A673 (cell line): ENCODE measurements at regions not wholly inside any gene's neighbourhood (a gene's known extent, or its start where the extent isn't known, plus 50 kb on each side); places are given as distances from the start of the nearest gene placed in this dataset.

Experiments
- BruUV-seq: library from RNA; stranded (reverse); fragments of 400-500 nt; replicated peaks from 2 replicates; lab custom pipeline; 2021; lab: Mats Ljungman, UMichigan
- CTCF ChIA-PET: fragments of 300-600 bp; sonication (Branson Sonifier 250); formaldehyde crosslinking; loops from one replicate; lab custom pipeline; 2022; ENCODE audit warnings: antibody characterized with exemption; lab: Charles Lee
- POLR2A ChIA-PET: fragments of 300-600 bp; sonication (Branson Sonifier 250); formaldehyde crosslinking; loops from one replicate; lab custom pipeline; 2022; ENCODE audit warnings: antibody characterized with exemption; ENCODE audit not compliant: low non-redundant PET; lab: Charles Lee
- DNase-seq: peaks from one replicate; pipeline ENCODE4 v3.0.0-alpha.2; 2015; ENCODE audit warnings: low spot score
- H3K27ac ChIP-seq: fragments of 200-600 bp; sonication (generic); 2 replicates; pipeline ENCODE4 v1.5.1; 2016; ENCODE audit warnings: mixed run types, low read depth, mild to moderate bottlenecking, mixed read lengths, antibody characterized with exemption, low read length; ENCODE audit not compliant: poor library complexity, severe bottlenecking
- H3K27me3 ChIP-seq: fragments of 200-600 bp; sonication (generic); replicated peaks from 2 replicates; pipeline ENCODE4 v1.6.1; 2017; ENCODE audit warnings: mixed run types, low read depth, mild to moderate bottlenecking, mixed read lengths, antibody characterized with exemption, low read length; ENCODE audit not compliant: insufficient read depth, poor library complexity
- H3K36me3 ChIP-seq: fragments of 200-600 bp; sonication (generic); 2 replicates; pipeline ENCODE4 v1.6.1; 2016; ENCODE audit warnings: mixed run types, mild to moderate bottlenecking, mixed read lengths, antibody characterized with exemption, low read length; ENCODE audit not compliant: insufficient read depth, poor library complexity, severe bottlenecking
- H3K4me1 ChIP-seq: fragments of 200-600 bp; sonication (generic); 2 replicates; pipeline ENCODE4 v1.6.1; 2017; ENCODE audit warnings: mixed run types, mild to moderate bottlenecking, mixed read lengths, antibody characterized with exemption, low read length; ENCODE audit not compliant: insufficient read depth, poor library complexity, severe bottlenecking
- H3K4me3 ChIP-seq: fragments of 200-600 bp; sonication (generic); 2 replicates; pipeline ENCODE4 v1.5.1; 2016; ENCODE audit warnings: low read depth, mixed run types, mild to moderate bottlenecking, mixed read lengths, low read length; ENCODE audit not compliant: poor library complexity, severe bottlenecking
- H3K9me3 ChIP-seq: fragments of 200-600 bp; sonication (generic); 2 replicates; pipeline ENCODE4 v1.6.1; 2016; ENCODE audit warnings: mixed run types, low read depth, mild to moderate bottlenecking, mixed read lengths, antibody characterized with exemption, low read length; ENCODE audit not compliant: poor library complexity, severe bottlenecking
- EZH2 ChIP-seq: fragments of 200-600 bp; sonication (generic); IDR thresholded peaks from 2 replicates; pipeline ENCODE4 v1.6.1; 2017; ENCODE audit warnings: borderline replicate concordance, low read depth, mild to moderate bottlenecking, mixed read lengths, antibody characterized with exemption, low read length; ENCODE audit not compliant: poor library complexity, severe bottlenecking
- intact Hi-C: fragments of 100-400 bp; cut with micrococcal nuclease; formaldehyde crosslinking; loops from one replicate; pipeline ENCODE4 v1.10.0; 2022; ENCODE audit not compliant: unreplicated experiment
- TF ChIP-seq, protein P1 (sequence below): fragments of 300-800, 200-600 bp; sonication (generic); conservative IDR thresholded peaks from 2 replicates; pipeline ENCODE4 v1.5.1; 2017; ENCODE audit warnings: low read depth, mild to moderate bottlenecking, antibody characterized with exemption, low read length, moderate library complexity, mixed read lengths

DNA sequence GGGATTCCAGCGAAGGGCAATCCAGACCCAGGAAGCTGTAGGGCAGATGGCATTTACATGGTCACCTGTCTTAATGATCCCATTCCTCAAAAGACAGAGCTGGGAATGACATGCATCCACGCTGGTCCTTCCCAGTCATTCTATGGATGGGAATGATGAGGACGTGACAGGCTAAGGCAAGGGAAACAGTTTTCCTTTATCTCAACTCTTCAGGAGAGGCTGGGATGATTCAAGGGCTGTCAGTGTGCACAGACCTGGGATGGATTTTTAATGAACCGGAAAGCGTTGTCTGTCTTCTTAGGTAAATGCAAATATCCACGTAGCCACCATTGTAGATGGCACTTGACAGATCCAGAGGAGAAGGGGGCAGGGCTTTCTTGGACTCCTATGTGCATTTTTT, 483.2 kb upstream of the EEF2KMT start:
- Histone ChIP-seq H3K9me3 (no peaks in the 10 kb centered on the region), H3K36me3 (no peaks in the 10 kb centered on the region), H3K27me3 (no peaks in the 10 kb centered on the region), H3K4me1 (peaks cover 31% of the 10 kb centered on the region), H3K4me3 (no peak overlapping the region), H3K27ac (no peak overlapping the region)
- BruUV-seq: no TSS peak
- no peak for DNase-seq
- intact Hi-C loops: no loop called here
- TF ChIP-seq, protein P1, sequence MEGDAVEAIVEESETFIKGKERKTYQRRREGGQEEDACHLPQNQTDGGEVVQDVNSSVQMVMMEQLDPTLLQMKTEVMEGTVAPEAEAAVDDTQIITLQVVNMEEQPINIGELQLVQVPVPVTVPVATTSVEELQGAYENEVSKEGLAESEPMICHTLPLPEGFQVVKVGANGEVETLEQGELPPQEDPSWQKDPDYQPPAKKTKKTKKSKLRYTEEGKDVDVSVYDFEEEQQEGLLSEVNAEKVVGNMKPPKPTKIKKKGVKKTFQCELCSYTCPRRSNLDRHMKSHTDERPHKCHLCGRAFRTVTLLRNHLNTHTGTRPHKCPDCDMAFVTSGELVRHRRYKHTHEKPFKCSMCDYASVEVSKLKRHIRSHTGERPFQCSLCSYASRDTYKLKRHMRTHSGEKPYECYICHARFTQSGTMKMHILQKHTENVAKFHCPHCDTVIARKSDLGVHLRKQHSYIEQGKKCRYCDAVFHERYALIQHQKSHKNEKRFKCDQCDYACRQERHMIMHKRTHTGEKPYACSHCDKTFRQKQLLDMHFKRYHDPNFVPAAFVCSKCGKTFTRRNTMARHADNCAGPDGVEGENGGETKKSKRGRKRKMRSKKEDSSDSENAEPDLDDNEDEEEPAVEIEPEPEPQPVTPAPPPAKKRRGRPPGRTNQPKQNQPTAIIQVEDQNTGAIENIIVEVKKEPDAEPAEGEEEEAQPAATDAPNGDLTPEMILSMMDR: no peak
- TF ChIP-seq EZH2: no peak
- POLR2A ChIA-PET: no interaction called here
- CTCF ChIA-PET: no interaction called here

- CTCF ChIA-PET: no interaction called here
- no TSS peak for BruUV-seq
- no peak overlapping the region for H3K4me3 ChIP-seq
- H3K9me3 ChIP-seq: no peaks in the 10 kb centered on the region
- DNase-seq: no peak
- H3K4me1 ChIP-seq: peaks cover 31% of the 10 kb centered on the region
- no peaks in the 10 kb centered on the region for H3K36me3 ChIP-seq
- H3K27me3 ChIP-seq: no peaks in the 10 kb centered on the region
- no peak overlapping the region for H3K27ac ChIP-seq
- POLR2A ChIA-PET: no interaction called here
- TF ChIP-seq EZH2: no peak
- TF ChIP-seq, protein P1: no peak
- intact Hi-C loops: no loop called here
Measured at GRCh38 chr16:5580296-5580695, 482.7 kb upstream of the EEF2KMT start.

GRCh38 chr16:5578980-5579379, 481.4 kb upstream of the EEF2KMT start:
- CTCF ChIA-PET: no interaction called here

More at GRCh38 chr16:5578980-5579379, 481.4 kb upstream of the EEF2KMT start:
- intact Hi-C loops: no loop called here
- Histone ChIP-seq H3K36me3 (no peaks in the 10 kb centered on the region), H3K27ac (no peak overlapping the region), H3K4me3 (no peak overlapping the region), H3K27me3 (no peaks in the 10 kb centered on the region), H3K9me3 (no peaks in the 10 kb centered on the region), H3K4me1 (peaks cover 26% of the 10 kb centered on the region)
- POLR2A ChIA-PET: no interaction called here
- no peak for DNase-seq
- TF ChIP-seq, protein P1: no peak
- no peak for TF ChIP-seq EZH2
- BruUV-seq: no TSS peak
